OCI-LY3 (cell line): ENCODE measurements at regions not wholly inside any gene's neighbourhood (a gene's known extent, or its start where the extent isn't known, plus 50 kb on each side); places are given as distances from the start of the nearest gene placed in this dataset.

Source experiments
- H2AFZ ChIP-seq: fragments of 200-600, 300-600 bp; shearing (Covaris generic); 2 replicates; pipeline ENCODE4 v1.6.0; 2014; ENCODE audit warnings: antibody characterized with exemption, low read depth, low read length
- H3K27ac ChIP-seq: fragments of 200-600, 300-600 bp; sonication (generic); 2 replicates; pipeline ENCODE4 v1.5.1; 2014; ENCODE audit warnings: mild to moderate bottlenecking, low read length, moderate library complexity, mixed read lengths
- H3K27me3 ChIP-seq: fragments of 200-600, 300-600 bp; sonication (generic); 2 replicates; pipeline ENCODE4 v1.6.1; 2014; ENCODE audit warnings: low read depth, low read length, mixed read lengths
- H3K36me3 ChIP-seq: fragments of 200-600, 300-600 bp; sonication (generic); replicated peaks from 2 replicates; pipeline ENCODE3; 2014; ENCODE audit warnings: low read depth, low read length, mixed read lengths
- H3K4me1 ChIP-seq: fragments of 300-600, 200-600 bp; sonication (generic); 2 replicates; pipeline ENCODE4 v1.6.1; 2014; ENCODE audit warnings: low read length, mixed read lengths
- H3K4me2 ChIP-seq: fragments of 200-600, 300-600 bp; sonication (generic); 2 replicates; pipeline ENCODE4 v1.6.1; 2014; ENCODE audit warnings: low read length, mixed read lengths
- H3K4me3 ChIP-seq: fragments of 300-600, 200-600 bp; sonication (generic); 2 replicates; pipeline ENCODE4 v1.5.1; 2014; ENCODE audit warnings: antibody characterized with exemption, mild to moderate bottlenecking, low read length, moderate library complexity
- H3K79me2 ChIP-seq: fragments of 300-600, 200-600 bp; shearing (Covaris generic); 2 replicates; pipeline ENCODE4 v1.6.1; 2014; ENCODE audit warnings: mild to moderate bottlenecking, low read length, mixed read lengths
- H3K9ac ChIP-seq: fragments of 300-600, 200-600 bp; shearing (Covaris generic); 2 replicates; pipeline ENCODE4 v1.6.0; 2014; ENCODE audit warnings: mild to moderate bottlenecking, low read length, moderate library complexity
- H3K9me3 ChIP-seq: fragments of 200-600, 300-600 bp; shearing (Covaris generic); 2 replicates; pipeline ENCODE4 v1.6.1; 2014; ENCODE audit warnings: low read length, mixed read lengths; ENCODE audit not compliant: insufficient read depth
- H4K20me1 ChIP-seq: fragments of 200-600, 300-600 bp; sonication (generic); 2 replicates; pipeline ENCODE4 v1.6.1; 2016; ENCODE audit warnings: low read length, mixed read lengths; ENCODE audit not compliant: insufficient read depth
- EZH2phosphoT487 ChIP-seq: fragments of 200-600 bp; shearing (Covaris generic); IDR thresholded peaks from 2 replicates; pipeline ENCODE4 v1.6.1; 2018; ENCODE audit warnings: antibody characterized with exemption, mixed run types, low read depth
- TF ChIP-seq, protein P1 (sequence below): fragments of 200-600, 300-600 bp; sonication (generic); IDR thresholded peaks from 2 replicates; pipeline ENCODE4 v1.5.1; 2014; ENCODE audit warnings: antibody characterized with exemption, low read length, low read depth

DNA sequence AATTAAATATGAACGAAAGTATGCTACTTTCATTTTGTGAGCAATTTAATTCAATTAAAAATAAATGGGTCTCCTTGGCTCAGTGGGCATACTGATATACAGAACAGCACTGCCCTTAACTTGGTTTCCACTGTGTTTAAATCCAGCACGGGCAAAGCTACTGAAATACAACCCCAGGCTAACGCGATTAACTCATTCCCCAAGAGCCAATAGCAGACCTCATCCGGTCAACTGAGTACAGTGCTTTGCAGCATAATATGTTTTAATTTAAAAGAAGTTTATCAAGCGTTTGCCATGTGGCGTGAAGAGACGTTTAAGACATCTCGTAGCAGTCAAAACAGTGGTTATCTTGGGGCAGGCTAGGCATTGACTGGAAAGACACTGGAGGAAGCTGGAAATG, 118.6 kb downstream of the PROX1 start:
- peaks cover 21% of the 10 kb centered on the region for H3K27me3 ChIP-seq
- no peaks in the 10 kb centered on the region for H3K36me3 ChIP-seq
- H3K79me2 ChIP-seq, result no peaks in the 10 kb centered on the region
- H2AFZ ChIP-seq, result no peak overlapping the region
- H3K9ac ChIP-seq, result no peak overlapping the region
- H3K4me3 ChIP-seq, result no peak overlapping the region
- no peaks in the 10 kb centered on the region for H4K20me1 ChIP-seq
- no peaks in the 10 kb centered on the region for H3K4me1 ChIP-seq
- H3K27ac ChIP-seq, result no peak overlapping the region
- H3K4me2 ChIP-seq, result no peak overlapping the region
- H3K9me3 ChIP-seq, result no peaks in the 10 kb centered on the region
- no peak for TF ChIP-seq EZH2phosphoT487
- TF ChIP-seq, protein P1, sequence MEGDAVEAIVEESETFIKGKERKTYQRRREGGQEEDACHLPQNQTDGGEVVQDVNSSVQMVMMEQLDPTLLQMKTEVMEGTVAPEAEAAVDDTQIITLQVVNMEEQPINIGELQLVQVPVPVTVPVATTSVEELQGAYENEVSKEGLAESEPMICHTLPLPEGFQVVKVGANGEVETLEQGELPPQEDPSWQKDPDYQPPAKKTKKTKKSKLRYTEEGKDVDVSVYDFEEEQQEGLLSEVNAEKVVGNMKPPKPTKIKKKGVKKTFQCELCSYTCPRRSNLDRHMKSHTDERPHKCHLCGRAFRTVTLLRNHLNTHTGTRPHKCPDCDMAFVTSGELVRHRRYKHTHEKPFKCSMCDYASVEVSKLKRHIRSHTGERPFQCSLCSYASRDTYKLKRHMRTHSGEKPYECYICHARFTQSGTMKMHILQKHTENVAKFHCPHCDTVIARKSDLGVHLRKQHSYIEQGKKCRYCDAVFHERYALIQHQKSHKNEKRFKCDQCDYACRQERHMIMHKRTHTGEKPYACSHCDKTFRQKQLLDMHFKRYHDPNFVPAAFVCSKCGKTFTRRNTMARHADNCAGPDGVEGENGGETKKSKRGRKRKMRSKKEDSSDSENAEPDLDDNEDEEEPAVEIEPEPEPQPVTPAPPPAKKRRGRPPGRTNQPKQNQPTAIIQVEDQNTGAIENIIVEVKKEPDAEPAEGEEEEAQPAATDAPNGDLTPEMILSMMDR, result no peak

DNA sequence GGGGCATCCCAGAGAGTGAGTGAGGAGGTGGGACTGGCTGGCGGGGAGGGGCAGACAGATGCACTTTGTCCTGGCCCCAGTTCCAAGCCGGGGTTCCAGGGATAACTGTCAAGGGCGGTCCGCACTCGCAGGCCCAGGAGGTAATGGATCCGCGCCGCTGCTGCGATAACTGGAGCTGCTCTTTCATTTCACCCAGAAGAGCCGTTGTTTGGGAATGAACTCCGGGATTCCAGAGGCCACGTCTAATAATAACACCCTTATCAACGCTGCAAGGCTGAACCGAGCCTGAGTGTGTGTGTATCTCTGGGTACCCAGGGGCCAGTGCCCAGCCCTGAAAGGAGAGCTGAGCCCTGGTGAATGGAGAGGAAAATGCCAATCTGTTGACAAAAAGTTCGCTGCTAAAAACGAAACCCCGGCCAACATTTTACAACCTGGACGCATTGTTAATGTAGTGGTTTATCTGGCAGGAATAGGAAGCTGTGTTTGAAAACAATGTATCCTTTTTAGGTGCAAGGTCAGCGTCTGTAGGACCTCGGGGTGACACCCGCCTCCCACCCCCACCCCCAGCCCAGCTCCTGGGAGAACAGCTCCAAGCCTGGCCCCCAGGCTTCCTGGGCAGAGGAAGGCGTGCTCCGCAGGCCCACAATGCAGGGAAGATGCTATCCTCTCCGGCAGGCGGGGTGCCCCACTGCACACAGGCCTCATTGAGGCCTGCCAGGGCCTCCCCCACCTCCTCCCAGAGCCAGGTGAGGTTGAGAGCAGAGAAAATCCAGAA, 119.7 kb downstream of the PROX1 start:
- H3K9ac ChIP-seq, result no peak overlapping the region
- no peaks in the 10 kb centered on the region for H3K4me1 ChIP-seq
- H3K27me3 ChIP-seq, result peaks cover 11% of the 10 kb centered on the region; the same call in 1 of the 2 replicates
- H4K20me1 ChIP-seq, result no peaks in the 10 kb centered on the region
- no peak overlapping the region for H2AFZ ChIP-seq
- H3K27ac ChIP-seq, result no peak overlapping the region
- H3K4me3 ChIP-seq, result no peak overlapping the region
- no peaks in the 10 kb centered on the region for H3K36me3 ChIP-seq
- no peaks in the 10 kb centered on the region for H3K9me3 ChIP-seq
- no peak overlapping the region for H3K4me2 ChIP-seq
- H3K79me2 ChIP-seq, result no peaks in the 10 kb centered on the region
- TF ChIP-seq, protein P1, result no peak
- TF ChIP-seq EZH2phosphoT487, result no peak

DNA sequence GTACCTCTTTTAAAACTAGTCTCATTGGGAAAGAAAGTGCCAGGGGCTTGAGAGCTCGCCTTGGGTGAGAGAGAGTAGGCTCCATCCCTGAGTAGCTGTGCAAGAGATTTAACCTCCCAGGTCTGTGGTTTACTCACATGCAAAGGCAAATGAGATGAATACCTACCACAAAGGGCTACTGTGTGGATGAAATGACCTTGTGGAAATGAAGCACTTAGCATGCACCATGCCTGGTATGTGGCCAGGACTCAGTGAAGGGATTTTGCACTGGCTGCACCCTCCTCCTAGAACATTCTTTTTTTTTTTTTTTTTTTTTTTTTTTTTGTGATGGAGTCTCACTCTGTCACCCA, 120.3 kb downstream of the PROX1 start:
- no peak overlapping the region for H3K9ac ChIP-seq
- no peaks in the 10 kb centered on the region for H3K79me2 ChIP-seq
- H3K36me3 ChIP-seq, result no peaks in the 10 kb centered on the region
- no peak overlapping the region for H3K4me3 ChIP-seq
- no peaks in the 10 kb centered on the region for H3K4me1 ChIP-seq
- H3K4me2 ChIP-seq, result no peak overlapping the region
- H3K27me3 ChIP-seq, result peaks cover 9% of the 10 kb centered on the region; the same call in 1 of the 2 replicates
- no peak for TF ChIP-seq EZH2phosphoT487
- TF ChIP-seq, protein P1, result no peak
- no peaks in the 10 kb centered on the region for H3K9me3 ChIP-seq
- no peak overlapping the region for H2AFZ ChIP-seq
- no peak overlapping the region for H3K27ac ChIP-seq
- no peaks in the 10 kb centered on the region for H4K20me1 ChIP-seq

DNA sequence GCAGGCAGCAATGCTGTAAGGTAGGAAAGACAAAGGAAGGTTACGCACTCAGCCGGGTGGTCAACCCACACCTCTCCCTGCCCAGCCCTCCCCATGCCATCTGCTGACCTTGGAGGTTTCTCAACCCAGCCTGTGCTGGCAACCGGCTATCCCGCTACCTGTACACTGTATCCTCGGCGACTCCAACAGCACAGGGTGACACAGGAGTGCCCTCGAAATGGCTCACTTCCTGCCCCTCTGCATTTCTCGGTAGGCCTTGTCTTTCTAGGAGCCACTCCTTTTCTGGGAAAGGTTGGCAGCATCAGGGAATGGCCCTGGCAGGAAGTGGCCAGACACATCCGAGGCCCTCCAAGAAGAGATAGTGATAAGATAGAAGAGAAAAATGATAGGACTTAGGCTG, 124.0 kb downstream of the PROX1 start:
- no peaks in the 10 kb centered on the region for H3K79me2 ChIP-seq
- H3K9ac ChIP-seq, result no peak overlapping the region
- no peak overlapping the region for H3K4me2 ChIP-seq
- no peak overlapping the region for H3K27ac ChIP-seq
- H3K4me1 ChIP-seq, result no peaks in the 10 kb centered on the region
- H4K20me1 ChIP-seq, result no peaks in the 10 kb centered on the region
- H3K4me3 ChIP-seq, result no peak overlapping the region
- peaks cover 8% of the 10 kb centered on the region; the same call in 1 of the 2 replicates for H3K27me3 ChIP-seq
- H3K36me3 ChIP-seq, result no peaks in the 10 kb centered on the region
- TF ChIP-seq, protein P1, result no peak
- TF ChIP-seq EZH2phosphoT487, result no peak
- H2AFZ ChIP-seq, result no peak overlapping the region
- no peaks in the 10 kb centered on the region for H3K9me3 ChIP-seq
